KMS-11 (cell line): ENCODE measurements at regions not wholly inside any gene's neighbourhood (a gene's known extent, or its start where the extent isn't known, plus 50 kb on each side); places are given as distances from the start of the nearest gene placed in this dataset.

Experiments
- H2AFZ ChIP-seq: fragments of 200-600 bp; sonication (generic); 2 replicates; pipeline ENCODE4 v1.6.1; 2016; ENCODE audit warnings: antibody characterized with exemption, mixed run types, low read depth
- H3K27ac ChIP-seq: fragments of 200-600 bp; sonication (generic); 2 replicates; pipeline ENCODE4 v1.6.1; 2016; ENCODE audit warnings: mild to moderate bottlenecking, mixed run types
- H3K27me3 ChIP-seq: fragments of 200-600 bp; sonication (generic); 2 replicates; pipeline ENCODE4 v1.6.1; 2017; ENCODE audit warnings: mild to moderate bottlenecking, low read depth, mixed run types, moderate library complexity; ENCODE audit not compliant: insufficient read depth
- H3K36me3 ChIP-seq: fragments of 200-600 bp; sonication (generic); 2 replicates; pipeline ENCODE4 v1.6.1; 2017; ENCODE audit warnings: mild to moderate bottlenecking, mixed run types; ENCODE audit not compliant: insufficient read depth
- H3K4me1 ChIP-seq: fragments of 200-600 bp; sonication (generic); 2 replicates; pipeline ENCODE4 v1.6.1; 2016; ENCODE audit warnings: mild to moderate bottlenecking, low read depth, mixed run types; ENCODE audit not compliant: poor library complexity, severe bottlenecking
- H3K4me2 ChIP-seq: fragments of 200-600 bp; sonication (generic); 2 replicates; pipeline ENCODE4 v1.7.0; 2016; ENCODE audit warnings: mild to moderate bottlenecking, mixed run types
- H3K4me3 ChIP-seq: fragments of 200-600 bp; sonication (generic); IDR thresholded peaks from 2 replicates; pipeline ENCODE4 v1.6.1; 2017; ENCODE audit warnings: low read depth, low read length, mixed read lengths; ENCODE audit not compliant: insufficient read depth
- H3K79me2 ChIP-seq: fragments of 200-600 bp; sonication (generic); 2 replicates; pipeline ENCODE4 v1.6.1; 2016; ENCODE audit warnings: low read depth, mixed run types; ENCODE audit not compliant: insufficient read depth
- H3K9ac ChIP-seq: fragments of 200-600 bp; sonication (generic); 2 replicates; pipeline ENCODE4 v1.6.1; 2016; ENCODE audit warnings: mild to moderate bottlenecking, mixed run types
- H4K20me1 ChIP-seq: fragments of 200-600 bp; sonication (generic); 2 replicates; pipeline ENCODE4 v1.6.1; 2016; ENCODE audit warnings: mild to moderate bottlenecking, mixed run types; ENCODE audit not compliant: insufficient read depth
- CTCF ChIP-seq: fragments of 200-600 bp; sonication (generic); conservative IDR thresholded peaks from 2 replicates; pipeline ENCODE4 v1.6.1; 2017; ENCODE audit warnings: low read depth, mild to moderate bottlenecking, antibody characterized with exemption, low read length, moderate library complexity, mixed read lengths

DNA sequence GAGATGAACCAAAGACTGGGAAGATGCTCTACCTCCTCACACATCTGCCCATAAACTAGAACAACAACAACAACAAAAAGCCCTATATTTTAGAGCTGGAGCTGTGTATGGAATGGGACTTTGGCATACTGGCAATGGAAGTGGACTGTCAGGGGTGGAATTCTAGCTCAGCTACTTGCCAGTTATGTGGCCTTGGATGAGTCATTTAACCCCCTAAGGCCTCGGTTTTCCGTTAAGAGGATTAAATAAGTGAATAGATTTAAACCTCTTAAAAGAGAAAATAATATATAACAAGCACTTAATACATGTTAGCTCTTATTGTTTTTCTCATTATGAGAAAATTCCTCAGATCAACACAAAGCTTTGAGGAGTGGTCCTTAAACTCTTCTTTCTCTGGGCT lies 195.0 kb downstream of the KIF18A start:
- Histone ChIP-seq H2AFZ (no peak overlapping the region), H3K27me3 (no peaks in the 10 kb centered on the region), H3K4me1 (peaks cover 45% of the 10 kb centered on the region), H3K36me3 (no peaks in the 10 kb centered on the region), H3K4me2 (no peak overlapping the region), H3K9ac (no peak overlapping the region), H3K27ac (no peak overlapping the region), H3K4me3 (no peak overlapping the region), H4K20me1 (no peaks in the 10 kb centered on the region), H3K79me2 (no peaks in the 10 kb centered on the region)
- TF ChIP-seq CTCF, result no peak

DNA sequence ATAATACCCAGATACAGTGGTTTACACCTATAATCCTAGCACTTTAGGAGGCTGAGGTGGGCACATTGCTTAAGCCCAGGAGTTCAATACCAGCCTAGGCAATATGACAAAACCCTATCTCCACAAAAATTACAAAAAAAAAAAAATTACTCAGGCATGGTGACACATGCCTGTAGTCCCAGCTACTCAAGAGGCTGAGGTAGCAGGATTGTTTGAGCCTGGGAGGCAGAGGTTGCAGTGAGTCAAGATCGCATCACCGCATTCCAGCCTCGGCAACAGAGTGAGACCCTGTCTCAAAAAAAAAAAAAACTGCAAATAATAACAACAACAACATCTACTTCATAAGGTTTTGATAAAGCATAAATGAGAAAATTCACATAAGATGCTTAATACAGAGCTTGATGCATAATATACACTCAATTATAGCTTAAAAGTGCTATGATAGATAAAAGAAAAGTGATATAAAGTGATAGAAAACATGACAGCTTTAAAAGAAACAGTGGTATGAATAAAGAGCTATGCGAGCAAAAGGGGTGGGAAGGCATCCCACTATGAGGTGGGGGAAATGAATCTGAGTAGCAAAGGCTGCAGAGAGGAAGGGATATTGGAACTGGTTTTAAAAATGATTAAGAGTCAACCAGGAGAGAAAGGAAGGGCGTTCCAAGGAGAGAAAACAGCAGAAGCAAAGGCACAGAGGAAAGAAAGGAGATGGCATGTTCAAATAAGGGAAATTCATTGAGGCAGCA lies 197.6 kb downstream of the KIF18A start:
- peaks cover 35% of the 10 kb centered on the region for H3K4me1 ChIP-seq
- no peak for TF ChIP-seq CTCF
- H3K4me2 ChIP-seq, result no peak overlapping the region
- H3K27me3 ChIP-seq, result no peaks in the 10 kb centered on the region; the same call in 1 of the 2 replicates
- no peak overlapping the region for H2AFZ ChIP-seq
- H3K79me2 ChIP-seq, result no peaks in the 10 kb centered on the region
- H3K27ac ChIP-seq, result no peak overlapping the region
- H3K4me3 ChIP-seq, result no peak overlapping the region
- H4K20me1 ChIP-seq, result no peaks in the 10 kb centered on the region
- H3K36me3 ChIP-seq, result no peaks in the 10 kb centered on the region
- H3K9ac ChIP-seq, result no peak overlapping the region

GRCh38 chr11:27909386-27909785 lies 198.6 kb downstream of the KIF18A start:
- no peaks in the 10 kb centered on the region for H3K79me2 ChIP-seq
- no peak overlapping the region for H3K4me3 ChIP-seq
- no peaks in the 10 kb centered on the region for H3K36me3 ChIP-seq
- TF ChIP-seq CTCF, result no peak
- no peak overlapping the region for H3K9ac ChIP-seq
- H4K20me1 ChIP-seq, result no peaks in the 10 kb centered on the region
- no peaks in the 10 kb centered on the region; the same call in 1 of the 2 replicates for H3K27me3 ChIP-seq
- H2AFZ ChIP-seq, result no peak overlapping the region
- H3K4me2 ChIP-seq, result no peak overlapping the region
- H3K27ac ChIP-seq, result no peak overlapping the region
- peaks cover 28% of the 10 kb centered on the region for H3K4me1 ChIP-seq

DNA sequence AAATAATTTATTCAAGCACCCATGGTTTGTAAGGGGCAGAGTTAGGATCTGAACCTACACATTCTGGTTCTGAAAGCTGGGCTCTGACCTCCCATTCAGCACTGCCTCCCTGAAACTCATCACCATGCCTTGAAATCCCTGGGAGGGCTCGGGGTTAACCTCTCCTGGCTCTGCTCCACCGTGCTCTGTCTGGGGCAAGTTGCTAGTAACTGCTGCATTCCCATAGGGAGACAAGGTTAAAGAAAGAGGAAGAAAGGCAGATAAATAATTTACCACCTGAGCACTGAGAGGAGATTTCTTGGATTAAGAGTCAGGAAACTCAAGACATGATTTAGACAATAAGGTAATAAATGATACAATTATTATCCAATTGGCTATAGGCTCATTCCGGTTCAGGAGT lies 199.3 kb downstream of the KIF18A start:
- Histone ChIP-seq H4K20me1 (no peaks in the 10 kb centered on the region), H3K79me2 (no peaks in the 10 kb centered on the region), H3K4me1 (peaks cover 28% of the 10 kb centered on the region), H3K4me3 (no peak overlapping the region), H3K27ac (no peak overlapping the region), H3K36me3 (no peaks in the 10 kb centered on the region), H3K27me3 (no peaks in the 10 kb centered on the region; the same call in 1 of the 2 replicates), H3K9ac (no peak overlapping the region), H2AFZ (no peak overlapping the region), H3K4me2 (peak overlapping the region; percentile 88; the same call in 1 of the 2 replicates)
- no peak for TF ChIP-seq CTCF
